ENCODE measurements at regions not wholly inside any gene's neighbourhood (a gene's known extent, or its start where the extent isn't known, plus 50 kb on each side); places are given as distances from the start of the nearest gene placed in this dataset.

- no peak for DNase-seq
Observed at GRCh38 chr3:21357241-21357640, 393.8 kb downstream of the ZNF385D start.

GRCh38 chr3:21356402-21356801 is 394.6 kb downstream of the ZNF385D start:
- DNase-seq = no peak

DNA sequence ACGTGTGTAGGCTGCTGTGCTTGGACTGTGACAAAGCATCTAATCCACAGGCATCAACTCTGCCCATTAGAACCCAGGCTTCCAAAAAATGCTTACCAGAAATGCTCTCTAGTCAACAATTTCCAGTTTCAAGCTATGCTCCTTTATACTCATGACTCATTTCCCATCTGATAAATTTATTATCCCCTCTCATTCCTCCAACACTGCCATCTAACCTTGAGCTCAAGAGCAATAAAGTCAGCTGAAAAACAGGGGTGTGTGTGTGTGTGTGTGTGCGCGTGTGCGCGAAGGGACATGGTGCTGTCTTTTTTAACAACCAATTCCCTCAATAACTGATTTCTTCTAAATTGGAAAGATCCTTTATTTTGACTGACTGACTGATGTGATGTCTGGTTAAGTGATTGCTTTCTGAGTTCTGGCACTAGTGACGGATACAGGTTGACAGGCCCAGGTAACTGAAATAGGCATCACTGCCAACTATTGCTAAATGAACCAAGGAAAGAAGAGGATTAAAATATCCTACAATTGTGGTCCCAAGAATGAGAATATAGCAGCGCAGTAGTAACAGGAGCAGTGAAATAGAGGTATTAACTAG is 405.5 kb downstream of the ZNF385D start:
- DNase-seq = no peak

DNA sequence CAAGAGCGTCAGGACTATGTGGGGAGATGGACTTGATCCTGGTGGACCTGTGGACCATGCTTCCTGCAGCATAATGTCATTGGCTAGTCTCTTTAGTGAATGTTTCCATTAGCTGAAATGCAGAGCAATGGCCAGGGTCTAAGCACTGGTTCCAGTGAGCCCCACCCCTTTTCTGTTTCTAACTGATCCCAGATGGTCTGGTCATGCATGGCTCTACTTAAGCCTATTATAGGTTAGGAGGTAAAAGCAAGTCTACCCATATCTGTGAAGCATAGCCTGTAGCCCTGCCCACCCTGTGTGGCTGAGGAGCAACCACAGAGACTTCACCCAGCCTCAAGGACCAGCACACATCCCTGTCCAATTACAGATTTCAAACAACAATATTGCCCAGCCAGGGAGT is 419.2 kb downstream of the ZNF385D start:
- no peak for DNase-seq

- DNase-seq = no peak
Observed at GRCh38 chr3:21331321-21331720, 419.7 kb downstream of the ZNF385D start.

GRCh38 chr3:21330293-21330692 is 420.7 kb downstream of the ZNF385D start:
- no peak for DNase-seq

DNA sequence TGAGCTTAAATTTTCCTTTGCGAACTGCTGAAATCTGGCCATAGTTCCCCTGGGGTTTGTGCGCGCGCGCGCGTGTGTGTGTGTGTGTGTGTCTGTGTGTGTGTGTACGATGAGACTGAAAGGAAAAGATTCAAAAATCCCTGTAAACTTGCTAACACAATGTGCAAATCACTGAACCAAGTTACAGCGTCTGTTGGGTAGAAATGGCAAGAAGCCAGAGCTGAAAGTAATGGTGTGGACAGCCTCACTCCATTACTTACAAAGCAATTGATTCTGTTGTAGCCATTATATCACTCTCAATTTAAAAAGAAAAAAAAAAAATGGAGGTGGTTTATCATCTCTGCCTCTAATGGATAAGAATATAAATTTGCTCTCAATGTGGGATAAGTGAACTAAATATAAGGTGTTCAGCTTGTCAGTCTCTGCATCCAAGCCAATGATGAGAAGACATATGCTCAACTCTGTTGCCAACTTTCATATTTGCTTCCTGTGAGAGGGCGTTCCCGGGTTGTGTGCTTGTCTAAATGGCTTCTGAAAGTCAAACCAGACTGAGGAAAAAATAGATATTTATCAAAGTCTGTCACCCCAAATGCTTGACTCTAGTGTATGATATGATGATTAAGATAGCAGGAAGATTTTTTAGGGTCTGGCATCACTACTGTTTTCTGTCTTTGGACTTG is 422.2 kb downstream of the ZNF385D start:
- no peak for DNase-seq

- no peak for DNase-seq
Observed at GRCh38 chr3:21326704-21327475, 424.1 kb downstream of the ZNF385D start.

DNA sequence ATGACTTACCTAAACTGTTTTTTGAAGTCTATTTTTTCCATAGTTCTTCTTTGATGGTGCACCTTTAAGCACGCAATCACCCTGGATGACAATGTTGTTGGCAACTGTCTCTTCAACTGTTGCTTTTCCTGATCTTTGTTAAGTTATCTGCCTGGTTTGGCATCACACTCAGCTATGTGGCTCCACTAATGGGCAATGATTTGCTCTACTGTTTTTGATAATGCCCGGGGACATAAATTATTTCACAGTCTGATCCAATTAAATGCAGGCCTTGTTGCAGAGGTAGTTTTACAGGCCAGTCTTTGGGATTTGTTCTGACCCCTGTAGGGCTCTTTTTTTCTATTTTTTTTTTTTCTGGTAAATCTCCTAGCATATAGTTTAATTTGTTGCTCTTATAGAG is 436.3 kb downstream of the ZNF385D start:
- no peak for DNase-seq

DNA sequence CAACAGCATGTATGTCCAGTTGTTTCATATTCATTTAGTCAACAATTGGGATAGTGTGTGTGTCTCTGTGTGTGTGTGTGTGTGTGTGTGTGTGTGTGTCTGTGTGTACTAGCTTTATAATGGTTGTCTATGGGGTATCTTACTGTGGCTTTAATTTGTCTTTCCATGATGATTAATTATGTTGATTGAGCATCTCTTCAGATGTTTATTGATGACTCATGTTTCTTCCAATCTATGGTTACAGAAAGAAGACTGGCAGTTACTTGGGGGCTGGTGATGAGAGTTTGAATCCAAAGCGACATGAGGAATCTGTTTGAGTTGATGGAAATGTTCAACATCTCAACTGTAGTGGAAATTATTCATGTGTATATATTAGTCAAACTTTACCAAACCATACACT is 440.1 kb downstream of the ZNF385D start:
- DNase-seq = no peak

- no peak for DNase-seq
Observed at GRCh38 chr3:21310161-21310560, 440.8 kb downstream of the ZNF385D start.

DNA sequence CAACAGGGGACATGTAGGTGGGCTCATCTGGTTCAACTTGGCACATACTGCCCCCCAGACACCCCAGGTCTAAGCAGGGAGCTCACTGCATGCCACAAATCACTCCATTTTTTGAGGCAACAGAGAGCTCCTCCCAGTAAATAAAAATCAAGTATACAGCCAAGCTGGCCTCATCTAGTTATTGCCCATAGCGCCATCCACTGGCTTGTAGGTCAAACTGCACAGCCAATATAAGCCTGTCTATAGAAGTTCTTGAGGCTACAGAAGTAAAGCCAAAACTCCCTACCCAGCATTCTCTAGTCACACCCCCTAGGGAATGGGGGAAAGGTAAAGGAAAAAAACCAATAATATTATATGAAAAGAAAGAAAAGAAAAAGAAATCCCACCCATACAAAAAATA is 453.7 kb downstream of the ZNF385D start:
- DNase-seq = no peak

DNA sequence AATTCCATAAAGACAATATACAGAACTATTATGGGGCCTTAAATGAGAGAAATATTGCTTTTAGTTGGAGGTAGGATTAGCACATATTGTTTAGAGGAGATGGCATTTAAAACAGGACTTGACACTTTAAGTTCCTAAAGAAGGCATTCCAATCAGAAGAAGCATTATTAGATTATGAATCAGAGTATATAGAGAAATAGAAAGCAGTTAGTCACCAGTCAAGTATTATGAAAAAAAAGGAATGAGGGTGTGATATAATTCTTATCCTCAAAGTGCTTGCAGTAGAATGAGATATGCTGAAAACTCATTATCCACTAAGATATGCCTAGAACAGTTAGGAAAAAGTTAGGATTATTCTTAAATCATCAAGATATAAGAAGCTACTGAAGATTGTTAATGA is 456.2 kb downstream of the ZNF385D start:
- no peak for DNase-seq

- no peak for DNase-seq
Observed at GRCh38 chr3:21292971-21293370, 458.0 kb downstream of the ZNF385D start.

DNA sequence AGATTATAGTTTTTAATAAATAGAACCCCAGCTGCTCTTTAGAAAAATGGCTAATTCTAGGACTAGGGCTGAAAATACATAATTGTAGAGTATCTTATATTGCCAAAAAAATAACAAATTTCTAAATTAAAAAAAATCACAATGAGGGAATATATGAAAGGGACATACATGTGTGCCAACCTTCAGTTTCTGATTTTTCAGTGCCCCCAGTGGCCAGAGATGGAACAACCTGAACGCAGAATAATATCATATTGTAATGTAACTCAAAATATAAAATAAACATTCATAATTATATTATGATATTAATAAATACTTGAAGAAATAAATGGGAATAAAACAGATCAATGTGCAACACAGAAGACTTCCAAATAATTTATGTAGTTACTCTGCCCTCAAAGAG is 460.5 kb downstream of the ZNF385D start:
- no peak for DNase-seq

- DNase-seq = no peak
Observed at GRCh38 chr3:21274079-21274571, 476.9 kb downstream of the ZNF385D start.

DNA sequence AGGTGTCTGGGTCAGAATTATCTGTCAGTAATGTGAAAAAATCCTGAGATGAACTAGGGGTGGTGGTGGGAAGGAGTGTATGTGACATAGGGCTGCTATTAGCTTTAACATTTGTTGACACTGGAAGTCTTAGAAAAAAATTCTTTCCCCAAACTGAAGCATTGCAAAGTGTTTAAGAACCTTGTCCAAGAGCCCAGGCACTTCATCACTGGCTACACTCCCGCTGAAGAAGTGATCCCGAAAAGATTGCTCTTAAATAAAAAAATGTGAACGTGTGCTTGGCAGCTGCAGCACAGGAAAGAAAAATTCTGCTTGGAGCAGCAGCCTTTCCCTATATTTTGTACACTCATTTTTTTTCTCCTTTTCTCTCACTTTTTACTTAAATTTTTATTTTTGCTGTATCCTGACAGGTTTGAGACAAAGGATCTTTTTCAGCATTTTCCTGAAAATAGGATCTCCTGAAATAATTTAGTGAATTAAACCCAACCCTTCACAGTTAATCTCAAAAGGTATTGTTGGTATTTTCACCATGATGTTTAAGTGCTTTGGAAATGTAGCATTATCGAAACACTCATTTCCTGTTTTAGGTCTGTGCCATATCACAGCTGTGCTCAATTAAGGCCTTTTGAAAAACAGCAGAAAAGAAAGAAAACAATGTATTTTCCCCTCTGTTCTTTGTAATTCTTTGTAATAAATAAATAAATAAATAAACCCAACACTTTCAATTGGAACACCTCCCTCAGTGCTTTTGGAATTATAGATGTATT is 477.6 kb downstream of the ZNF385D start:
- no peak for DNase-seq

- no peak for DNase-seq
Observed at GRCh38 chr3:21271606-21272016, 479.4 kb downstream of the ZNF385D start.

GRCh38 chr3:21269882-21270281 is 481.1 kb downstream of the ZNF385D start:
- no peak for DNase-seq

- no peak for DNase-seq
Observed at GRCh38 chr3:21260507-21260906, 490.5 kb downstream of the ZNF385D start.

DNA sequence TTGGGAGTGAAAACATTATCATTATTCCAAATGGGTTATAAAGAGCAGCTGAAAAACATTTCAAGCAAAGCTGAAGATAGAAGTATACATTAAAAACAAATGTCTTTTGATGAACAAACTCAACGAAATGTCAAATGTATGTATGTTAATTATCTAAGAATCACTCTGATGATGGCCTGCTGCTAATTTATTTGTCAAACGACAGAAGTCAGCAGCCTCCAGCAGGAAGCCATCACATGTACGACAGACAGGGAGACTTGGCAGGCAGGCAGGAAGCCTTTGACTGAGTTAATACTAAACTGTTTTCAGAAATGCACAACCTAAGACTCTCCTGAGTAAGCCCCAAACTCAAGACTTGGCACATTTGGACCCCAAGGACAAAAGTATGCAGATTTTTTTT is 491.1 kb downstream of the ZNF385D start:
- DNase-seq = no peak

GRCh38 chr3:21256932-21257331 is 494.1 kb downstream of the ZNF385D start:
- DNase-seq = no peak

DNA sequence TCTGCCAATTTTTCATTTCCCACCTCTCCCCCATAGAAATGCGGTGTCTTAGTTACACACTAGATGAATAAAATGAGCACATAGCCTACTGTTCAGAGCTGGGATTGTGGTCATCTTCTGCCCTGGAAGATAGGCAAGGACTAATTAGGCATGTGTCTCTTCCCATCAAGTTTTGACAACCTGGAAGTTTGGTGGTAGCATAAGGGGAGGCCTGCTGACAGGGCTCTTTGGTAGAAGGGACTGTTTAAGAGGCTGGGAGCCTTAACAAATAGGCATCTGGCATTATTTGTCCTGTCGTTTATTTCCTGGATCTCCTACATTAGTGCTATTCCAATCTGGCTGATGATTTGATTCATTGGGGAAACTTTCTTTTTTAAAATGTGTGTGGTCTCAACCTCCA is 512.3 kb downstream of the ZNF385D start:
- no peak for DNase-seq

Data from effector CD8-positive, alpha-beta T cell (primary cell).